T-cell (primary cell): ENCODE measurements at regions not wholly inside any gene's neighbourhood (a gene's known extent, or its start where the extent isn't known, plus 50 kb on each side); places are given as distances from the start of the nearest gene placed in this dataset.

Experiments used
- ATAC-seq, 4 experiments: fragments of 200-7000 bp in 3 of 4; fragments of 150-1000 bp in 1 of 4; cut with Tn5 transposase; replicated peaks in 1 of 4; 1 replicate in 3 of 4; 2 replicates in 1 of 4; pipeline ENCODE4 v1.10.0; 2021; ENCODE audit warnings: moderate library complexity in 3 of 4, mild to moderate bottlenecking in 2 of 4, moderate number of reproducible peaks in 1 of 4
- CTCF ChIA-PET, 2 donors: fragments of 300-600 bp; sonication (Branson Sonifier 250); formaldehyde crosslinking; loops; one replicate each; lab custom pipeline; 2022; ENCODE audit warnings: antibody characterized with exemption in 2 of 2; lab: Charles Lee
- POLR2A ChIA-PET, 2 donors: fragments of 300-600 bp; sonication (Branson Sonifier 250); formaldehyde crosslinking; loops; one replicate each; lab custom pipeline; 2022; ENCODE audit warnings: antibody characterized with exemption in 2 of 2; lab: Charles Lee
- DNase-seq, 35 experiments: peaks; one replicate each; pipeline versions ENCODE4 v3.0.0 to v3.0.0-alpha.2; 2013 to 2023
- H3K27ac ChIP-seq: one replicate; pipeline ENCODE4 v1.5.1; 2013; ENCODE audit warnings: low read length
- H3K27me3 ChIP-seq, 2 experiments: replicated peaks in 1 of 2; 1 replicate in 1 of 2; 2 replicates in 1 of 2; pipeline versions ENCODE4 v1.6.1 to v1.7.0; 2013; ENCODE audit warnings: low read length in 1 of 2, mixed read lengths in 1 of 2; ENCODE audit not compliant: control insufficient read depth in 2 of 2, insufficient read depth in 2 of 2; ENCODE audit errors: extremely low read depth in 1 of 2
- H3K36me3 ChIP-seq, 2 donors: 1 replicate in 1 of 2; 2 replicates in 1 of 2; pipeline versions ENCODE4 v1.6.1 to v1.7.0; 2013; ENCODE audit warnings: low read length in 1 of 2; ENCODE audit not compliant: control insufficient read depth in 2 of 2, insufficient read depth in 1 of 2; ENCODE audit errors: extremely low read depth in 1 of 2
- H3K4me1 ChIP-seq, 2 experiments: 1 replicate in 1 of 2; 2 replicates in 1 of 2; pipeline versions ENCODE4 v1.6.1 to v1.7.0; 2013; ENCODE audit warnings: low read length in 2 of 2, mixed read lengths in 1 of 2; ENCODE audit not compliant: insufficient read depth in 2 of 2, control insufficient read depth in 1 of 2; ENCODE audit errors: extremely low read depth in 1 of 2
- H3K4me3 ChIP-seq, 2 donors: 1 replicate in 1 of 2; 2 replicates in 1 of 2; pipeline versions ENCODE4 v1.5.1 to v1.7.0; 2013; ENCODE audit warnings: mild to moderate bottlenecking in 2 of 2, low read length in 1 of 2, moderate library complexity in 1 of 2; ENCODE audit not compliant: control insufficient read depth in 1 of 2; ENCODE audit errors: extremely low read depth in 1 of 2
- H3K9me3 ChIP-seq: 2 replicates; pipeline ENCODE4 v1.7.0; 2013
- H3K27ac Mint-ChIP-seq, 2 donors: one replicate each; pipeline ENCODE4 v1.8.0; 2020 to 2021; ENCODE audit warnings: mild to moderate bottlenecking in 2 of 2, mixed read lengths in 2 of 2
- H3K27me3 Mint-ChIP-seq, 2 donors: one replicate each; pipeline ENCODE4 v1.8.0; 2021 to 2022; ENCODE audit warnings: mixed read lengths in 2 of 2
- H3K36me3 Mint-ChIP-seq: one replicate; pipeline ENCODE4 v1.8.0; 2021; ENCODE audit warnings: mixed read lengths
- H3K4me1 Mint-ChIP-seq, 3 donors: one replicate each; pipeline ENCODE4 v1.8.0; 2020 to 2022; ENCODE audit warnings: mixed read lengths in 3 of 3, mild to moderate bottlenecking in 1 of 3
- H3K4me3 Mint-ChIP-seq, 3 donors: one replicate each; pipeline ENCODE4 v1.8.0; 2020 to 2022; ENCODE audit warnings: mild to moderate bottlenecking in 3 of 3, mixed read lengths in 3 of 3, moderate library complexity in 3 of 3
- H3K9me3 Mint-ChIP-seq, 3 donors: one replicate each; pipeline ENCODE4 v1.8.0; 2020 to 2022; ENCODE audit warnings: mixed read lengths in 3 of 3
- WGBS: methylation state at CpG from one replicate; pipeline ENCODE4 v1.1.5; 2013; ENCODE audit warnings: missing lambda C conversion rate; ENCODE audit not compliant: insufficient coverage; 5-methylcytosine and 5-hydroxymethylcytosine counted together

- no peak for DNase-seq
- Mint-ChIP-seq H3K4me3 (no peak overlapping the region), H3K27ac (no peak overlapping the region), H3K4me1 (no peaks in the 10 kb centered on the region), H3K9me3 (peaks cover 4 to 32% (median 6%) of the 10 kb centered on the region in 3 donors), H3K27me3 (no peaks in the 10 kb centered on the region), H3K36me3 (no peaks in the 10 kb centered on the region)
- Histone ChIP-seq H3K9me3 (no peaks in the 10 kb centered on the region), H3K36me3 (no peaks in the 10 kb centered on the region), H3K27ac (no peak overlapping the region), H3K4me3 (no peak overlapping the region), H3K4me1 (no peaks in the 10 kb centered on the region), H3K27me3 (no peaks in the 10 kb centered on the region)
- ChIA-PET CTCF (no interaction called here), POLR2A (no interaction called here)
- WGBS = no CpG with 5 or more reads among the region's 3 CpGs
- no peak for ATAC-seq
Measured at GRCh38 chr10:53079283-53079682, 306.7 kb upstream of the MBL2 start.

- no peak overlapping the region for H3K4me3 ChIP-seq
- Mint-ChIP-seq H3K4me1 (no peaks in the 10 kb centered on the region), H3K27ac (no peak overlapping the region), H3K36me3 (no peaks in the 10 kb centered on the region), H3K27me3 (no peaks in the 10 kb centered on the region), H3K9me3 (peaks cover 4 to 19% (median 6%) of the 10 kb centered on the region in 3 donors), H3K4me3 (no peak overlapping the region)
- no peaks in the 10 kb centered on the region for H3K27me3 ChIP-seq
- ATAC-seq (no peak), DNase-seq (no peak)
- H3K27ac ChIP-seq = no peak overlapping the region
- ChIA-PET CTCF (no interaction called here), POLR2A (no interaction called here)
- H3K9me3 ChIP-seq = no peaks in the 10 kb centered on the region
- H3K4me1 ChIP-seq = no peaks in the 10 kb centered on the region
- H3K36me3 ChIP-seq = no peaks in the 10 kb centered on the region
- no CpG with 5 or more reads among the region's 2 CpGs for WGBS
Measured at GRCh38 chr10:53076948-53077347, 304.4 kb upstream of the MBL2 start.

- H3K27ac ChIP-seq = no peak overlapping the region
- DNase-seq (no peak), ATAC-seq (no peak)
- ChIA-PET POLR2A (no interaction called here), CTCF (no interaction called here)
- no peak overlapping the region for H3K4me3 ChIP-seq
- no peaks in the 10 kb centered on the region for H3K9me3 ChIP-seq
- Mint-ChIP-seq H3K4me3 (no peak overlapping the region), H3K9me3 (peaks cover 4 to 21% (median 6%) of the 10 kb centered on the region in 3 donors), H3K27ac (no peak overlapping the region), H3K27me3 (no peaks in the 10 kb centered on the region), H3K4me1 (no peaks in the 10 kb centered on the region), H3K36me3 (no peaks in the 10 kb centered on the region)
- WGBS = 100% methylated on average over 1 of the region's 1 CpG
- no peaks in the 10 kb centered on the region for H3K4me1 ChIP-seq
- H3K36me3 ChIP-seq = no peaks in the 10 kb centered on the region
- no peaks in the 10 kb centered on the region for H3K27me3 ChIP-seq
Measured at GRCh38 chr10:53075469-53075868, 302.9 kb upstream of the MBL2 start.

GRCh38 chr10:53072144-53072543 is 299.6 kb upstream of the MBL2 start:
- no peak overlapping the region for H3K4me3 Mint-ChIP-seq
- H3K4me1 ChIP-seq = no peaks in the 10 kb centered on the region
- H3K4me1 Mint-ChIP-seq = no peaks in the 10 kb centered on the region
- POLR2A ChIA-PET = no interaction called here
- H3K36me3 Mint-ChIP-seq = no peaks in the 10 kb centered on the region
- CTCF ChIA-PET = no interaction called here
- no peak overlapping the region for H3K27ac ChIP-seq
- ATAC-seq (no peak), DNase-seq (no peak)
- no peak overlapping the region for H3K27ac Mint-ChIP-seq
- 100% methylated on average over 1 of the region's 2 CpGs for WGBS
- H3K27me3 ChIP-seq = no peaks in the 10 kb centered on the region
- H3K27me3 Mint-ChIP-seq = no peaks in the 10 kb centered on the region
- H3K36me3 ChIP-seq = no peaks in the 10 kb centered on the region
- H3K9me3 ChIP-seq = no peaks in the 10 kb centered on the region
- peaks cover 8 to 15% (median 11%) of the 10 kb centered on the region in 3 donors for H3K9me3 Mint-ChIP-seq
- no peak overlapping the region for H3K4me3 ChIP-seq

- CTCF ChIA-PET = no interaction called here
- Histone ChIP-seq H3K27me3 (no peaks in the 10 kb centered on the region), H3K9me3 (no peaks in the 10 kb centered on the region), H3K4me1 (no peaks in the 10 kb centered on the region), H3K4me3 (no peak overlapping the region), H3K36me3 (no peaks in the 10 kb centered on the region), H3K27ac (no peak overlapping the region)
- H3K9me3 Mint-ChIP-seq = peaks cover 8 to 16% (median 11%) of the 10 kb centered on the region in 3 donors
- H3K27ac Mint-ChIP-seq = no peak overlapping the region
- no peaks in the 10 kb centered on the region for H3K36me3 Mint-ChIP-seq
- no CpG with 5 or more reads among the region's 4 CpGs for WGBS
- POLR2A ChIA-PET = no interaction called here
- ATAC-seq = no peak
- no peaks in the 10 kb centered on the region for H3K4me1 Mint-ChIP-seq
- no peak overlapping the region for H3K4me3 Mint-ChIP-seq
- no peaks in the 10 kb centered on the region for H3K27me3 Mint-ChIP-seq
- DNase-seq = no peak
Measured at GRCh38 chr10:53071505-53072125, 299.0 kb upstream of the MBL2 start.

GRCh38 chr10:53069013-53069412 is 296.4 kb upstream of the MBL2 start:
- CTCF ChIA-PET = no interaction called here
- Histone ChIP-seq H3K27ac (no peak overlapping the region), H3K4me3 (no peak overlapping the region), H3K27me3 (no peaks in the 10 kb centered on the region), H3K36me3 (no peaks in the 10 kb centered on the region), H3K9me3 (no peaks in the 10 kb centered on the region), H3K4me1 (no peaks in the 10 kb centered on the region)
- Mint-ChIP-seq H3K27me3 (no peaks in the 10 kb centered on the region), H3K9me3 (peaks cover 3 to 20% (median 5%) of the 10 kb centered on the region in 3 donors), H3K27ac (no peak overlapping the region), H3K4me1 (no peaks in the 10 kb centered on the region), H3K4me3 (no peak overlapping the region), H3K36me3 (no peaks in the 10 kb centered on the region)
- POLR2A ChIA-PET = no interaction called here
- ATAC-seq (no peak), DNase-seq (no peak)

GRCh38 chr10:53064614-53065013 is 292.0 kb upstream of the MBL2 start:
- DNase-seq = no peak
- no peak for ATAC-seq
- ChIA-PET POLR2A (interaction anchor here in 1 of 2 donors (0.6 kb wide), 1 partner anchor 1061 kb away, joined by 7 read pairs; no protein-coding TSS in a partner anchor), CTCF (no interaction called here)
- H3K27ac Mint-ChIP-seq = no peak overlapping the region
- no peaks in the 10 kb centered on the region for H3K36me3 Mint-ChIP-seq
- Histone ChIP-seq H3K27ac (no peak overlapping the region), H3K36me3 (no peaks in the 10 kb centered on the region), H3K4me1 (no peaks in the 10 kb centered on the region), H3K27me3 (no peaks in the 10 kb centered on the region), H3K4me3 (no peak overlapping the region), H3K9me3 (no peaks in the 10 kb centered on the region)
- no peaks in the 10 kb centered on the region for H3K27me3 Mint-ChIP-seq
- WGBS = no CpG with 5 or more reads among the region's 2 CpGs
- H3K9me3 Mint-ChIP-seq = peaks cover 9 to 46% (median 21%) of the 10 kb centered on the region in 3 donors
- H3K4me3 Mint-ChIP-seq = no peak overlapping the region
- no peaks in the 10 kb centered on the region for H3K4me1 Mint-ChIP-seq
